ENCODE measurements at regions not wholly inside any gene's neighbourhood (a gene's known extent, or its start where the extent isn't known, plus 50 kb on each side); places are given as distances from the start of the nearest gene placed in this dataset.

DNA sequence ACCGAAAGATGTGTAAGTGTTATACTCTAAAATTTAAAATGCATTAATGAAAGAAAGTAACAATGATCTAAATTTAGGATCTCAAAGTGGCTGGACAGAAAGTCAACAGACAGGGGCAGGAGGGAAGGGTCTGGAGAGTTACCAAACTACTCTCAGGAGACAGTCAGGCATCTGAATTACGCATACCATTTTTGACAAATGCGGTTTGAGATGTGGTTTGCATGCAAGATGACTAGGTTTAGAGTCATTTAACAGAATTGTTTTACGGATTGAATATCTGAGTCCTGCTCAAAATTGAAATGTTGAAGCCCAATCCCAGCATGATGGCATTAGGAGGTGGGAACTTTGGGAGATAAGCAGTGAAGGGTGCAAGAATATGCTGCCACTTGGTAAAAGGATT, 314.1 kb downstream of the WDR11 start:
- CTCF ChIA-PET = no interaction called here
- Mint-ChIP-seq H3K4me3 (no peak overlapping the region), H3K4me1 (no peaks in the 10 kb centered on the region), H3K36me3 (ENCODE audit: low read depth) (no peaks in the 10 kb centered on the region), H3K27ac (no peak overlapping the region), H3K27me3 (no peaks in the 10 kb centered on the region), H3K9me3 (no peaks in the 10 kb centered on the region)
- ATAC-seq (ENCODE audit: low read depth) = no peak
- no peak for DNase-seq
- POLR2A ChIA-PET = no interaction called here
- TF ChIP-seq CTCF (IDR thresholded peaks at IDR 0.05) = no peak
- intact Hi-C loops (cut with micrococcal nuclease) = no loop called here

GRCh38 chr10:121167534-121168243, 316.5 kb downstream of the WDR11 start:
- TF ChIP-seq CTCF (IDR thresholded peaks at IDR 0.05) = no peak
- ATAC-seq (ENCODE audit: low read depth) = no peak
- DNase-seq = no peak
- H3K27me3 Mint-ChIP-seq = no peaks in the 10 kb centered on the region
- H3K4me3 Mint-ChIP-seq = no peak overlapping the region
- POLR2A ChIA-PET = no interaction called here
- H3K36me3 Mint-ChIP-seq (ENCODE audit: low read depth) = no peaks in the 10 kb centered on the region
- no peaks in the 10 kb centered on the region for H3K4me1 Mint-ChIP-seq
- intact Hi-C loops (cut with micrococcal nuclease) = no loop called here
- no peaks in the 10 kb centered on the region for H3K9me3 Mint-ChIP-seq
- CTCF ChIA-PET = no interaction called here
- no peak overlapping the region for H3K27ac Mint-ChIP-seq

DNA sequence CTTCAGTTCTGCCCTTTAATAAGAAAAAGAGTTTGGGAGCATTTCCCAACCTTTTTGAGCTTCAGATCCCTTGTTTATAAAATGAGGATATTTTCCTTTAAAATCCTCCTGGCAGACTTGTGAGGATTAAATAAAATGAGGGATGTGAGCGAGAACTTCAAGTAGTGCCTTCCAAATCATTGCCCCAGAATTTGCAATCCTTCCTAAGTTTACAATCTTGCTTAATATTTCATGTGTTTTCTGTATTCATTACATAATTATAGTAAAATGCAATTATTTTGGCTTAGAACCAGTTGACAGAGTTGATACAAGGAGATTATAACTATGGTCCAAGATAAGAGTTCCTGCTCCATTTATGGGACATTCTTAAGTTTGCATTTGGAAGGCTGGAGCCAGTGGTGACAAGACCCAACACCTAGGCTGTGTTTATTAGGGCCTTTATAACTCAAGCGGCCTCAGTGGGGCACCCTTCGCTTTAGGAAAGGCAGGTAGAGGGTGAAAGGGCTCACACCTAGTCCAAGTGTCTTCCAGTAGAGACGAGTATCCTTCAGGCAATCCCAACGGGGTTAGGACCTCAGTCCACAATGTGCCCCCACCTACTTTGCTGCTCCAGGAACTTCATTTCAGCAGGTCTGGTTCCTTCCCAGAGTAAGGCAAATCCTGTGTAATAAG, 317.5 kb downstream of the WDR11 start:
- no peaks in the 10 kb centered on the region for H3K9me3 Mint-ChIP-seq
- intact Hi-C loops (cut with micrococcal nuclease) = no loop called here

DNA sequence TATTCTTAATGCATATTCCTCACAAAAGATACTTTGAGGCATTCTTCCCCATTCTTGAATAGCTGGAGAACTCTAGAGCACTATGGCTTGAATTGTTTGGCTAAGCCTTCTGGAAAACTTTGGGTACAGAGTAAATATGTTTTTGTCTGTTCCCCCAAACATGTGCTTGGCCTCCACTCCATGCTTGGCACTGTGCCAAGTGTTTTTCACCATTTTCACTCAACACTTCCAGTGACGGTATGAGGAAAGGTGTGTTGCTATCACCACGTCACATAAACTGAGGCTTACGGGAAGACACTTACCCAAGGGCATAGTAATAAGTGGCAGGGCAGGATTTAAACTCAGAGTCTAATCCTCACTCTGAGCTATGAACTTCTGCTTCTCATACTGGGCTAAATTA, 318.2 kb downstream of the WDR11 start:
- CTCF ChIA-PET = no interaction called here
- TF ChIP-seq CTCF (IDR thresholded peaks at IDR 0.05) = no peak

More for the DNA sequence above, 317.5 kb downstream of the WDR11 start:
- no peaks in the 10 kb centered on the region for H3K4me1 Mint-ChIP-seq
- DNase-seq (no peak), ATAC-seq (ENCODE audit: low read depth) (no peak)
- TF ChIP-seq CTCF (IDR thresholded peaks at IDR 0.05) = no peak
- ChIA-PET POLR2A (no interaction called here), CTCF (no interaction called here)
- H3K27ac Mint-ChIP-seq = no peak overlapping the region
- no peaks in the 10 kb centered on the region for H3K27me3 Mint-ChIP-seq
- no peaks in the 10 kb centered on the region for H3K36me3 Mint-ChIP-seq (ENCODE audit: low read depth)
- H3K4me3 Mint-ChIP-seq = no peak overlapping the region

GRCh38 chr10:121171825-121172787, 320.9 kb downstream of the WDR11 start:
- H3K27me3 Mint-ChIP-seq = no peaks in the 10 kb centered on the region
- no peaks in the 10 kb centered on the region for H3K9me3 Mint-ChIP-seq
- intact Hi-C loops (cut with micrococcal nuclease) = no loop called here
- TF ChIP-seq CTCF (IDR thresholded peaks at IDR 0.05) = no peak
- no peak for ATAC-seq (ENCODE audit: low read depth)
- no peak for DNase-seq
- ChIA-PET CTCF (no interaction called here), POLR2A (no interaction called here)
- H3K27ac Mint-ChIP-seq = no peak overlapping the region
- H3K36me3 Mint-ChIP-seq (ENCODE audit: low read depth) = no peaks in the 10 kb centered on the region
- no peaks in the 10 kb centered on the region for H3K4me1 Mint-ChIP-seq
- no peak overlapping the region for H3K4me3 Mint-ChIP-seq

More for the DNA sequence above, 318.2 kb downstream of the WDR11 start:
- POLR2A ChIA-PET = no interaction called here
- DNase-seq (no peak), ATAC-seq (ENCODE audit: low read depth) (no peak)
- intact Hi-C loops (cut with micrococcal nuclease) = no loop called here
- no peak overlapping the region for H3K4me3 Mint-ChIP-seq
- no peaks in the 10 kb centered on the region for H3K27me3 Mint-ChIP-seq
- H3K9me3 Mint-ChIP-seq = no peaks in the 10 kb centered on the region
- H3K27ac Mint-ChIP-seq = no peak overlapping the region
- no peaks in the 10 kb centered on the region for H3K4me1 Mint-ChIP-seq
- no peaks in the 10 kb centered on the region for H3K36me3 Mint-ChIP-seq (ENCODE audit: low read depth)
